K562 (cell line): ENCODE measurements at regions not wholly inside any gene's neighbourhood (a gene's known extent, or its start where the extent isn't known, plus 50 kb on each side); places are given as distances from the start of the nearest gene placed in this dataset.

Source experiments
- EHMT2 ChIP-seq: fragments of 450-650 bp; IDR thresholded peaks from 2 replicates; pipeline ENCODE4 v1.6.1; 2018; ENCODE audit warnings: antibody characterized with exemption
- POLR2A ChIP-seq: fragments of 450-650 bp; conservative IDR thresholded peaks from 2 replicates; pipeline ENCODE4 v1.6.1; 2016
- TF ChIP-seq, protein P1 (sequence below): fragments of 250-450 bp; sonication (Bioruptor Pico); IDR thresholded peaks from 2 replicates; pipeline ENCODE4 v1.5.0; 2020; ENCODE audit warnings: mild to moderate bottlenecking, borderline replicate concordance

DNA sequence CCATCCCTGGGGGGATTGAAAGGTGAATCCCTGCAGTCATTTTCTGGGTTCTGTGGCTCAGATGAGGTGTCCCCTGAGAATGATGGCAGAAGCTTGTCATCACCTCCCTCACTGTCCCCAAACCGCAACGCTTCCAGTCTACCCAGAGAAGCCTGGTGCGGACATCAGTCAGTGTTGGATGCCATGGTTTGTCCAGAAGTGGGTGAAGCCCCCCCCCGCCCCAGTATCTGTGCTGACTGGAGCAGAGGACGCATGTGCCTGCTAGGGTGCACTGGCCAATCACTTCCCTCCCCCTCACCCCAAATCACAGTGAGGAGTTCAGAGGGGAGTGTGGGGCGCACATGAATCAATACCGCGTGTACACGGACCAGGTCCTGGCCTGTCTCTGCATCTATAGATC lies 150.5 kb downstream of the TEX29 start:
- TF ChIP-seq POLR2A (no peak), EHMT2 (no peak)
- TF ChIP-seq, protein P1, sequence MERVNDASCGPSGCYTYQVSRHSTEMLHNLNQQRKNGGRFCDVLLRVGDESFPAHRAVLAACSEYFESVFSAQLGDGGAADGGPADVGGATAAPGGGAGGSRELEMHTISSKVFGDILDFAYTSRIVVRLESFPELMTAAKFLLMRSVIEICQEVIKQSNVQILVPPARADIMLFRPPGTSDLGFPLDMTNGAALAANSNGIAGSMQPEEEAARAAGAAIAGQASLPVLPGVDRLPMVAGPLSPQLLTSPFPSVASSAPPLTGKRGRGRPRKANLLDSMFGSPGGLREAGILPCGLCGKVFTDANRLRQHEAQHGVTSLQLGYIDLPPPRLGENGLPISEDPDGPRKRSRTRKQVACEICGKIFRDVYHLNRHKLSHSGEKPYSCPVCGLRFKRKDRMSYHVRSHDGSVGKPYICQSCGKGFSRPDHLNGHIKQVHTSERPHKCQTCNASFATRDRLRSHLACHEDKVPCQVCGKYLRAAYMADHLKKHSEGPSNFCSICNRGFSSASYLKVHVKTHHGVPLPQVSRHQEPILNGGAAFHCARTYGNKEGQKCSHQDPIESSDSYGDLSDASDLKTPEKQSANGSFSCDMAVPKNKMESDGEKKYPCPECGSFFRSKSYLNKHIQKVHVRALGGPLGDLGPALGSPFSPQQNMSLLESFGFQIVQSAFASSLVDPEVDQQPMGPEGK = no peak
